H1 (cell line): ENCODE measurements at regions not wholly inside any gene's neighbourhood (a gene's known extent, or its start where the extent isn't known, plus 50 kb on each side); places are given as distances from the start of the nearest gene placed in this dataset.

Experiments used
- CTCF ChIA-PET: fragments of 300-600 bp; sonication (Branson Sonifier 250); formaldehyde crosslinking; loops from one replicate; lab custom pipeline; 2021; ENCODE audit not compliant: partially characterized antibody; lab: Charles Lee
- POLR2A ChIA-PET: fragments of 300-600 bp; sonication (Branson Sonifier 250); formaldehyde crosslinking; loops from one replicate; lab custom pipeline; 2021; ENCODE audit warnings: inconsistent platforms; ENCODE audit not compliant: partially characterized antibody; lab: Charles Lee
- DNase-seq, 2 experiments: peaks; one replicate each; pipeline versions ENCODE4 v3.0.0 to v3.0.0-alpha.2; 2010 to 2022; ENCODE audit warnings: low spot score in 2 of 2, low read depth in 1 of 2, mixed read lengths in 1 of 2
- FAIRE-seq: peaks from 2 replicates; lab custom pipeline; 2011; peaks lifted over from hg19 to GRCh38; lab: Jason Lieb, UNC
- H2AFZ ChIP-seq: 2 replicates; pipeline ENCODE4 v1.8.1; 2012; ENCODE audit warnings: low read length, inconsistent platforms
- H2AK5ac ChIP-seq: 2 replicates; pipeline ENCODE4 v1.6.1; 2013; ENCODE audit warnings: low read depth, low read length
- H2BK120ac ChIP-seq: replicated peaks from 2 replicates; pipeline ENCODE3; 2013; ENCODE audit warnings: low read depth, low read length, inconsistent platforms
- H2BK12ac ChIP-seq: 2 replicates; pipeline ENCODE4 v1.6.1; 2013; ENCODE audit warnings: low read depth, low read length
- H2BK15ac ChIP-seq: 2 replicates; pipeline ENCODE4 v1.6.1; 2013; ENCODE audit warnings: low read length
- H2BK20ac ChIP-seq: 2 replicates; pipeline ENCODE4 v1.6.1; 2013; ENCODE audit warnings: low read length
- H2BK5ac ChIP-seq: 2 replicates; pipeline ENCODE4 v1.6.1; 2013; ENCODE audit warnings: low read depth, low read length
- H3K14ac ChIP-seq: 2 replicates; pipeline ENCODE4 v1.6.1; 2013; ENCODE audit warnings: inconsistent platforms; ENCODE audit not compliant: insufficient read length
- H3K18ac ChIP-seq: 2 replicates; pipeline ENCODE4 v1.6.1; 2013; ENCODE audit warnings: low read length; ENCODE audit errors: extremely low read depth
- H3K23ac ChIP-seq: 2 replicates; pipeline ENCODE4 v1.6.1; 2013; ENCODE audit warnings: inconsistent platforms; ENCODE audit not compliant: insufficient read length
- H3K23me2 ChIP-seq: 2 replicates; pipeline ENCODE4 v1.6.1; 2013; ENCODE audit warnings: low read depth, low read length
- H3K27ac ChIP-seq: 2 replicates; pipeline ENCODE4 v1.6.1; 2011; ENCODE audit warnings: low read depth, low read length, inconsistent platforms
- H3K27me3 ChIP-seq, 4 experiments: replicated peaks in 1 of 4; 1 replicate in 1 of 4; 2 replicates in 3 of 4; pipeline versions ENCODE4 v1.6.1 to v1.8.1; 2011 to 2013; ENCODE audit warnings: low read length in 3 of 4, mild to moderate bottlenecking in 3 of 4, inconsistent platforms in 2 of 4, mixed read lengths in 2 of 4, moderate library complexity in 1 of 4; ENCODE audit not compliant: control insufficient read depth in 3 of 4, insufficient read depth in 3 of 4; ENCODE audit errors: extremely low read depth in 1 of 4
- H3K36me3 ChIP-seq, 4 experiments: 2 replicates each; pipeline versions ENCODE4 v1.6.1 to v1.8.1; 2011 to 2013; ENCODE audit warnings: mild to moderate bottlenecking in 4 of 4, low read length in 3 of 4, moderate library complexity in 2 of 4, control low read depth in 1 of 4, inconsistent platforms in 1 of 4; ENCODE audit not compliant: insufficient read depth in 4 of 4, control insufficient read depth in 2 of 4
- H3K4ac ChIP-seq: replicated peaks from 2 replicates; pipeline ENCODE3; 2013; ENCODE audit warnings: low read length, low read depth, mixed read lengths, inconsistent platforms; ENCODE audit not compliant: insufficient read length
- H3K4me1 ChIP-seq, 4 experiments: replicated peaks in 1 of 4; 1 replicate in 1 of 4; 2 replicates in 3 of 4; pipeline versions ENCODE4 v1.6.1 to v1.8.1; 2011 to 2013; ENCODE audit warnings: low read length in 3 of 4, inconsistent platforms in 2 of 4, mixed read lengths in 1 of 4; ENCODE audit not compliant: insufficient read depth in 4 of 4, control insufficient read depth in 3 of 4
- H3K4me2 ChIP-seq, 2 experiments: 2 replicates each; pipeline versions ENCODE4 v1.6.1 to v1.8.1; 2011 to 2013; ENCODE audit warnings: low read depth in 2 of 2, low read length in 2 of 2, control low read depth in 1 of 2, inconsistent platforms in 1 of 2, mild to moderate bottlenecking in 1 of 2; ENCODE audit not compliant: insufficient read depth in 1 of 2
- H3K4me3 ChIP-seq, 4 experiments: fragments of 200-600, 300-600 bp in 1 of 4; sonication (generic), shearing (Covaris generic), sonication (Bioruptor Twin) in 1 of 4; 2 replicates each; pipeline versions ENCODE4 v1.5.1 to v1.8.1; 2011 to 2016; ENCODE audit warnings: low read length in 4 of 4, low read depth in 3 of 4, control low read depth in 2 of 4, inconsistent platforms in 2 of 4, mild to moderate bottlenecking in 2 of 4, mixed read lengths in 1 of 4, moderate library complexity in 1 of 4; ENCODE audit not compliant: insufficient read depth in 2 of 4; ENCODE audit errors: extremely low read depth in 1 of 4
- H3K56ac ChIP-seq: replicated peaks from 2 replicates; pipeline ENCODE3; 2013; ENCODE audit warnings: low read depth, mild to moderate bottlenecking, mixed read lengths, low read length, inconsistent platforms; ENCODE audit not compliant: insufficient read length
- H3K79me1 ChIP-seq: 2 replicates; pipeline ENCODE4 v1.6.1; 2013; ENCODE audit warnings: low read depth, low read length, control low read depth
- H3K79me2 ChIP-seq, 2 experiments: 2 replicates each; pipeline versions ENCODE4 v1.6.1 to v1.8.1; 2012 to 2013; ENCODE audit warnings: low read length in 2 of 2, mild to moderate bottlenecking in 2 of 2, inconsistent platforms in 1 of 2; ENCODE audit not compliant: insufficient read depth in 2 of 2, control insufficient read depth in 1 of 2
- H3K9ac ChIP-seq, 4 experiments: replicated peaks in 1 of 4; 1 replicate in 1 of 4; 2 replicates in 3 of 4; pipeline versions ENCODE4 v1.6.1 to v1.8.1; 2011 to 2013; ENCODE audit warnings: low read depth in 3 of 4, low read length in 3 of 4, control low read depth in 2 of 4, mild to moderate bottlenecking in 2 of 4, moderate library complexity in 2 of 4, inconsistent platforms in 1 of 4; ENCODE audit errors: extremely low read depth in 1 of 4
- H3K9me3 ChIP-seq, 2 experiments: 2 replicates each; pipeline versions ENCODE4 v1.6.1 to v1.8.1; 2012 to 2013; ENCODE audit warnings: mild to moderate bottlenecking in 2 of 2, moderate library complexity in 2 of 2, control low read depth in 1 of 2, inconsistent platforms in 1 of 2, low read depth in 1 of 2, low read length in 1 of 2, mixed read lengths in 1 of 2; ENCODE audit not compliant: insufficient read depth in 2 of 2
- H4K20me1 ChIP-seq, 2 experiments: replicated peaks in 1 of 2; 2 replicates each; pipeline versions ENCODE3 to v1.8.1; 2011 to 2013; ENCODE audit warnings: inconsistent platforms in 2 of 2, low read length in 2 of 2, mild to moderate bottlenecking in 1 of 2; ENCODE audit not compliant: insufficient read depth in 2 of 2, control insufficient read depth in 1 of 2
- H4K5ac ChIP-seq: 2 replicates; pipeline ENCODE4 v1.6.1; 2013; ENCODE audit warnings: low read length, low read depth, mixed read lengths, inconsistent platforms; ENCODE audit not compliant: insufficient read length
- H4K8ac ChIP-seq: 2 replicates; pipeline ENCODE4 v1.8.0; 2013; ENCODE audit warnings: mild to moderate bottlenecking, moderate library complexity, low read length, inconsistent platforms; ENCODE audit not compliant: insufficient read depth; ENCODE audit errors: extremely low read depth
- H4K91ac ChIP-seq: replicated peaks from 2 replicates; pipeline ENCODE3; 2013; ENCODE audit warnings: low read length, mixed read lengths, inconsistent platforms; ENCODE audit not compliant: insufficient read length
- CBX8 ChIP-seq: fragments of 300-800, 300-1000 bp; sonication (generic); IDR thresholded peaks from 2 replicates; pipeline ENCODE4 v1.7.1; 2016; ENCODE audit warnings: low read depth, low read length, borderline replicate concordance
- CTCF ChIP-seq, 3 experiments: IDR thresholded peaks; 1 replicate in 2 of 3; 2 replicates in 1 of 3; pipeline versions ENCODE4 v1.5.1 to v1.6.1; 2011; ENCODE audit warnings: low read length in 3 of 3, mild to moderate bottlenecking in 3 of 3, inconsistent platforms in 2 of 3, low read depth in 1 of 3, moderate library complexity in 1 of 3; ENCODE audit not compliant: insufficient read depth in 1 of 3; ENCODE audit errors: control extremely low read depth in 1 of 3
- GTF2F1 ChIP-seq: IDR thresholded peaks from 2 replicates; pipeline ENCODE4 v1.6.1; 2012; ENCODE audit warnings: low read depth, low read length, improper control_type of control experiment, borderline replicate concordance
- MAFK ChIP-seq: IDR thresholded peaks from 2 replicates; pipeline ENCODE4 v1.6.1; 2012; ENCODE audit warnings: low read depth, mild to moderate bottlenecking, improper control_type of control experiment, low read length
- NRF1 ChIP-seq: IDR thresholded peaks from 2 replicates; pipeline ENCODE4 v1.6.1; 2011; ENCODE audit warnings: mild to moderate bottlenecking, low read depth, low read length, improper control_type of control experiment
- RAD21 ChIP-seq, 2 experiments: IDR thresholded peaks in 1 of 2; conservative IDR thresholded peaks in 1 of 2; 2 replicates each; pipeline ENCODE4 v1.6.1; 2011; ENCODE audit warnings: low read depth in 2 of 2, low read length in 2 of 2, improper control_type of control experiment in 1 of 2, inconsistent platforms in 1 of 2, mild to moderate bottlenecking in 1 of 2, moderate library complexity in 1 of 2
- YY1 ChIP-seq: IDR thresholded peaks from 2 replicates; pipeline ENCODE4 v1.6.1; 2011; ENCODE audit warnings: low read depth, mild to moderate bottlenecking, low read length
- ZNF274 ChIP-seq: IDR thresholded peaks from 2 replicates; pipeline ENCODE4 v1.7.0; 2012; ENCODE audit warnings: low read length, borderline replicate concordance; ENCODE audit errors: extremely low read depth
- WGBS, 2 experiments: shearing (Covaris generic) in 1 of 2; methylation state at CpG; one replicate each; pipeline versions ENCODE4 v1.1.6 to v1.1.7; 2013 to 2015; ENCODE audit warnings: low lambda C conversion rate in 2 of 2, mixed read lengths in 2 of 2, inconsistent platforms in 1 of 2, low coverage in 1 of 2, missing lambda C conversion rate in 1 of 2; ENCODE audit not compliant: insufficient replicate concordance in 2 of 2, insufficient coverage in 1 of 2, insufficient read length in 1 of 2; ENCODE audit errors: extremely low coverage in 1 of 2, missing lambda C conversion rate in 1 of 2; 5-methylcytosine and 5-hydroxymethylcytosine counted together

DNA sequence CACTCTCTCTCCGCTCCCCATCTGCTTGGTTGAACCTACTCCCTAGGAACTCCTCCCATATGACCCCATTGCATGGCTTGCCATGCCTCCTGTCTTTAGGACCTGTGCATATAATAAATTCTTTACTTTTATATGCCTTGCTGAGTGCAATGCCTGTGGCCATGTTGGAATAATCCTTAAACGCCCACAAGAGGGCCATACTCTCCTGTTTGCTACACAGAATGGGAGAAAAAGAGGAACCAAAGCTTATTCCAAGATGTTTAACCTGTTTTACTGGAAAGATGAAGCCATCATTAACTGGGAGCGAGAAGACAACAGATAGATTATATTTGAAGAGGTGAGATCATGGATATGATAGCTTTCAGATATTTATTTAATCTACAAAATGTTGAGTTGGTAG, 1097.8 kb downstream of the NAALADL2 start:
- Histone ChIP-seq H3K23ac (no peak overlapping the region), H3K27ac (no peak overlapping the region), H3K56ac (no peak overlapping the region), H2AFZ (no peak overlapping the region), H2BK120ac (no peak overlapping the region), H3K18ac (no peak overlapping the region), H3K14ac (no peak overlapping the region), H3K36me3 (no peaks in the 10 kb centered on the region), H2BK20ac (peak overlapping the region; percentile 41; the same call in 1 of the 2 replicates), H2AK5ac (no peak overlapping the region), H3K4me3 (no peak overlapping the region), H3K27me3 (no peaks in the 10 kb centered on the region), H3K9ac (no peak overlapping the region), H4K91ac (no peak overlapping the region), H3K79me1 (no peaks in the 10 kb centered on the region), H3K4me2 (no peak overlapping the region), H3K4ac (no peak overlapping the region), H3K4me1 (no peaks in the 10 kb centered on the region), H2BK15ac (no peak overlapping the region), H4K20me1 (no peaks in the 10 kb centered on the region), H3K9me3 (no peaks in the 10 kb centered on the region), H4K5ac (no peak overlapping the region), H4K8ac (no peak overlapping the region), H3K23me2 (no peaks in the 10 kb centered on the region), H3K79me2 (no peaks in the 10 kb centered on the region), H2BK5ac (no peak overlapping the region), H2BK12ac (no peak overlapping the region)
- 60% methylated on average over 3 of the region's 3 CpGs; no CpG with 5 or more reads in 1 of the 2 experiments for WGBS, 2 experiments
- no peak for TF ChIP-seq GTF2F1
- TF ChIP-seq MAFK = no peak
- TF ChIP-seq ZNF274 = no peak
- peak; percentile 85 to 89 for TF ChIP-seq RAD21 (IDR thresholded peaks at IDR 0.05 in 1 of 2, conservative IDR thresholded peaks at IDR 0.05 in 1 of 2; ENCODE audit: low read depth in 2 of 2, low read length in 2 of 2)
- TF ChIP-seq CBX8 = no peak
- TF ChIP-seq YY1 = peak; percentile 90
- TF ChIP-seq CTCF (IDR thresholded peaks at IDR 0.05; ENCODE audit: control extremely low read depth in 1 of 3, insufficient read depth in 1 of 3, low read depth in 1 of 3, low read length in 3 of 3) = peak in 2 of 3 experiments; percentile 53 to 56; a peak in 3 of 4 replicates
- no peak for TF ChIP-seq NRF1
- DNase-seq (peak in 1 of 2 experiments; percentile 51), FAIRE-seq (peak; percentile 90)
- CTCF ChIA-PET = interaction anchor here (0.7 to 1.5 kb wide), 6 partner anchors 10 to 547 kb away, joined by 3 to 10 read pairs (median 3); no protein-coding TSS in a partner anchor
- POLR2A ChIA-PET = no interaction called here
